SK-N-SH treated with all-trans-retinoic acid at 6 μM for 48 hours (cell line): ENCODE measurements at regions not wholly inside any gene's neighbourhood (a gene's known extent, or its start where the extent isn't known, plus 50 kb on each side); places are given as distances from the start of the nearest gene placed in this dataset.

Experiments
- ATAC-seq: fragments of 200-7000 bp; cut with Tn5 transposase; 3 replicates; pipeline ENCODE4 v1.9.1; 2020; ENCODE audit warnings: mild to moderate bottlenecking, moderate library complexity
- ARNTL ChIP-seq: fragments of 450-650 bp; formaldehyde crosslinking; IDR thresholded peaks from 2 replicates; pipeline ENCODE4 v1.5.0; 2020; ENCODE audit warnings: low read depth, mild to moderate bottlenecking, moderate library complexity, borderline replicate concordance
- CSDC2 ChIP-seq: fragments of 250-450 bp; sonication (Bioruptor Pico); IDR thresholded peaks from 2 replicates; pipeline ENCODE4 v1.5.0; 2020; ENCODE audit warnings: mild to moderate bottlenecking, moderate library complexity
- GLIS3 ChIP-seq: fragments of 250-450 bp; sonication (Bioruptor Pico); IDR thresholded peaks from 2 replicates; pipeline ENCODE4 v1.5.0; 2020; ENCODE audit warnings: mild to moderate bottlenecking, moderate library complexity
- ISL1 ChIP-seq: fragments of 250-450 bp; sonication (Bioruptor Pico); IDR thresholded peaks from 2 replicates; pipeline ENCODE4 v2.1.2; 2022; ENCODE audit warnings: mild to moderate bottlenecking, moderate library complexity
- OSR1 ChIP-seq: fragments of 250-450 bp; sonication (Bioruptor Pico); IDR thresholded peaks from 2 replicates; pipeline ENCODE4 v1.8.0; 2022; ENCODE audit warnings: moderate library complexity, mild to moderate bottlenecking, inconsistent platforms
- PATZ1 ChIP-seq: fragments of 250-450 bp; sonication (Bioruptor Pico); IDR thresholded peaks from 2 replicates; pipeline ENCODE4 v1.8.0; 2020; ENCODE audit warnings: mild to moderate bottlenecking, moderate library complexity, borderline replicate concordance
- POU6F1 ChIP-seq: fragments of 250-450 bp; sonication (Bioruptor Pico); IDR thresholded peaks from 2 replicates; pipeline ENCODE4 v1.8.0; 2021; ENCODE audit warnings: low read depth, mild to moderate bottlenecking, moderate library complexity, borderline replicate concordance
- RARB ChIP-seq: fragments of 250-450 bp; sonication (Bioruptor Pico); IDR thresholded peaks from 2 replicates; pipeline ENCODE4 v1.8.0; 2021; ENCODE audit warnings: mild to moderate bottlenecking, moderate library complexity
- TCF4 ChIP-seq: fragments of 250-450 bp; sonication (Bioruptor Pico); IDR thresholded peaks from 2 replicates; pipeline ENCODE4 v1.8.0; 2021; ENCODE audit warnings: mild to moderate bottlenecking, moderate library complexity, borderline replicate concordance
- ZC3H10 ChIP-seq: fragments of 250-450 bp; sonication (Bioruptor Pico); IDR thresholded peaks from 2 replicates; pipeline ENCODE4 v1.5.1; 2021; ENCODE audit warnings: mild to moderate bottlenecking, moderate library complexity
- ZFP3 ChIP-seq: fragments of 250-450 bp; sonication (Bioruptor Pico); IDR thresholded peaks from 2 replicates; pipeline ENCODE4 v1.5.0; 2020; ENCODE audit warnings: mild to moderate bottlenecking, moderate library complexity
- ZFP30 ChIP-seq: fragments of 450-650 bp; formaldehyde crosslinking; IDR thresholded peaks from 2 replicates; pipeline ENCODE4 v1.5.0; 2022; ENCODE audit warnings: mild to moderate bottlenecking, moderate library complexity
- ZNF565 ChIP-seq: fragments of 450-650 bp; formaldehyde crosslinking; conservative IDR thresholded peaks from 2 replicates; pipeline ENCODE4 v1.5.0; 2020; ENCODE audit warnings: low read depth, mild to moderate bottlenecking, moderate library complexity
- ZNF8 ChIP-seq: fragments of 450-650 bp; formaldehyde crosslinking; IDR thresholded peaks from 2 replicates; pipeline ENCODE4 v1.5.0; 2020; ENCODE audit warnings: mild to moderate bottlenecking, moderate library complexity
- TF ChIP-seq, protein P1 (sequence below): fragments of 250-450 bp; sonication (Bioruptor Pico); IDR thresholded peaks from 2 replicates; pipeline ENCODE4 v1.5.1; 2021; ENCODE audit warnings: mild to moderate bottlenecking, moderate library complexity

- TF ChIP-seq CSDC2 (CRISPR knock-in tag) (no peak), RARB (CRISPR knock-in tag) (no peak), POU6F1 (no peak), ZC3H10 (CRISPR knock-in tag) (no peak), ISL1 (CRISPR knock-in tag) (no peak)
- TF ChIP-seq, protein P1, sequence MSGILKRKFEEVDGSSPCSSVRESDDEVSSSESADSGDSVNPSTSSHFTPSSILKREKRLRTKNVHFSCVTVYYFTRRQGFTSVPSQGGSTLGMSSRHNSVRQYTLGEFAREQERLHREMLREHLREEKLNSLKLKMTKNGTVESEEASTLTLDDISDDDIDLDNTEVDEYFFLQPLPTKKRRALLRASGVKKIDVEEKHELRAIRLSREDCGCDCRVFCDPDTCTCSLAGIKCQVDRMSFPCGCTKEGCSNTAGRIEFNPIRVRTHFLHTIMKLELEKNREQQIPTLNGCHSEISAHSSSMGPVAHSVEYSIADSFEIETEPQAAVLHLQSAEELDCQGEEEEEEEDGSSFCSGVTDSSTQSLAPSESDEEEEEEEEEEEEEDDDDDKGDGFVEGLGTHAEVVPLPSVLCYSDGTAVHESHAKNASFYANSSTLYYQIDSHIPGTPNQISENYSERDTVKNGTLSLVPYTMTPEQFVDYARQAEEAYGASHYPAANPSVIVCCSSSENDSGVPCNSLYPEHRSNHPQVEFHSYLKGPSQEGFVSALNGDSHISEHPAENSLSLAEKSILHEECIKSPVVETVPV (CRISPR knock-in tag) = no peak
- ATAC-seq = no peak
Measured at GRCh38 chr1:164296172-164296571, 262.8 kb upstream of the PBX1 start.

- no peak for ATAC-seq
- no peak for TF ChIP-seq ZNF565 (CRISPR knock-in tag)
- TF ChIP-seq GLIS3 (CRISPR knock-in tag) = no peak
- TF ChIP-seq POU6F1 = no peak
- TF ChIP-seq TCF4 (CRISPR knock-in tag) = no peak
- TF ChIP-seq PATZ1 (CRISPR knock-in tag) = no peak
- no peak for TF ChIP-seq CSDC2 (CRISPR knock-in tag)
- no peak for TF ChIP-seq ISL1 (CRISPR knock-in tag)
Measured at GRCh38 chr1:164308101-164308500, 250.9 kb upstream of the PBX1 start.

DNA sequence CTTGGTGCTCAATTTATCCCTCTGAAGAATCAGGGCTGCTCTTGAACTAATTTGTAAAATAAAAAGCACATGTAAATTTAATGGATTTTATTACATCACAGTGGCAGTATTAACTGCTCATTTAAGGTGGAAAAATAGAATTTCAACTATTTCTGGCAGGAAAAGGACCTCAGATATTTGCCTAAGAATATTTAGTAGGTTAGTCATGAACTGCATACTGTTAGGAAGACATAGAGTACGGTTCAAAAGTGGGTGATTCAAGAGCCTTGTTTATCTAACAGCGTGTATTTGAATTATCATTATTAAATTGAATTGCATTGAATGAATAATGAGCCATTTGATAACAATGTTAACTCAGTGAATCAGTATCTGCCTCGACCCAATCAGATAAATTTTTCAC, 248.8 kb upstream of the PBX1 start:
- no peak for ATAC-seq
- peak; percentile 40; the same call in 1 of the 2 replicates for TF ChIP-seq ISL1 (CRISPR knock-in tag)
- no peak for TF ChIP-seq ZFP3
- TF ChIP-seq, all 23 proteins: peak for 1

GRCh38 chr1:164311377-164311776, 247.6 kb upstream of the PBX1 start:
- no peak for ATAC-seq
- TF ChIP-seq ZFP30 = no peak
- TF ChIP-seq ZNF8 (CRISPR knock-in tag) = no peak
- TF ChIP-seq POU6F1 = no peak
- no peak for TF ChIP-seq OSR1 (CRISPR knock-in tag)
- TF ChIP-seq ZFP3 = no peak

DNA sequence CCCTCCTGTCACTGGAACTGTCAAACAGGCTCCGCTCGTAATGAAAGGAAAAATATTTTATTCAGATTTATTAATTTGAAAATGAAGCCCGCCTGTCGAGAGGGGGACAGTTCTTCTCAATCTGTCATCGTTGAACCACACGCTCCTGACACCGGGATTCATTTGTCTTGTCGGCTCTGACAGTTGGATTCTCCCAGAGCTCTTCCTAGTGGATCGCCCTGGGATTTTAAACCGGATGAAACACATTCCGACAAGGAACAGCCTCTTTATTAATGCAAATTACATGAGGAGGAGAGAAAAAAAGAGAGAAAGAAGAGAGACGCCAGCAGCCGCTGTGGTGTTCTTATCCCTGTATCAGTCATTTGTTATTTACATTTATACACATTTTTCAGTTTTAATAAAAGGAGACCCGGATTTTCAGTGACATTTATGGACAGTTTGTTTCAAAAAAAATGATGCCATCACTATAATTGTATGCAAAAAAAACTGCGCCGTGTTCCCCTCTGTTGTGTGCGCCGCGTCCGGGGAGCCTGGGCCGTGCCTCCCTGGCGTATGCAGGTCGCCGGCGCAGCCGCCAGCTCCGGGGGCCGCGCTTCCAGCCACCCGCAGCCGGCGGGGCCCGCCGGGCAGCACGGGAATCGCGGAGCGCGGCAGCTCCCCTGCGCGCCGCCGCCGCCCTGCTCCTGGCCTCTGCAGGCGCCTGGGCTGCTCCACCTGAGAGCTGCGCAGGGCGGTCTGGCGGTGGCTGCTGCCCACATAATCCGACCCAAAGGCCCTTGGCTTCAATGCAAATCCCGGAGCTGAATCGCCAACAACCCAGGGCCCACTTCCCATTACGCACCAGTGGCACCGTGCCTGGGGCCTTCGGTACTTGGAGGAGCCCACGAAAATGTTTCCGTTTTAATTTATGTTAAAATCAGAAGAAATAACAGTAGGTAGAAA, 237.9 kb upstream of the PBX1 start:
- no peak for TF ChIP-seq ARNTL
- TF ChIP-seq, protein P1 (CRISPR knock-in tag) = no peak
- no peak for TF ChIP-seq ZC3H10 (CRISPR knock-in tag)
- ATAC-seq = peak; percentile 52
